Activated B cell treated with CpG ODN at 0.5 μM for 24 hours (primary cell): ENCODE measurements at regions not wholly inside any gene's neighbourhood (a gene's known extent, or its start where the extent isn't known, plus 50 kb on each side); places are given as distances from the start of the nearest gene placed in this dataset.

Experiments
- ATAC-seq: fragments of 200-7000 bp; cut with Tn5 transposase; one replicate; pipeline ENCODE4 v1.10.0; 2021; ENCODE audit warnings: low read depth, mild to moderate bottlenecking, moderate library complexity
- CTCF ChIA-PET: fragments of 350-600 bp; sonication (Branson Sonifier 250); formaldehyde crosslinking; loops from one replicate; lab custom pipeline; 2021; ENCODE audit warnings: antibody characterized with exemption; lab: Charles Lee
- POLR2A ChIA-PET: fragments of 350-600 bp; sonication (Branson Sonifier 250); formaldehyde crosslinking; loops from one replicate; lab custom pipeline; 2021; ENCODE audit warnings: antibody characterized with exemption; lab: Charles Lee
- DNase-seq: peaks from one replicate; pipeline ENCODE4 v3.0.0; 2022
- H3K27ac Mint-ChIP-seq: one replicate; pipeline ENCODE4 v1.8.0; 2020; ENCODE audit warnings: mixed read lengths
- H3K27me3 Mint-ChIP-seq: one replicate; pipeline ENCODE4 v1.8.0; 2021; ENCODE audit warnings: mixed read lengths
- H3K36me3 Mint-ChIP-seq: one replicate; pipeline ENCODE4 v1.8.0; 2021; ENCODE audit warnings: low read depth, mixed read lengths
- H3K4me1 Mint-ChIP-seq: one replicate; pipeline ENCODE4 v1.8.0; 2021; ENCODE audit warnings: mixed read lengths
- H3K4me3 Mint-ChIP-seq: one replicate; pipeline ENCODE4 v1.8.0; 2020; ENCODE audit warnings: mild to moderate bottlenecking, mixed read lengths
- H3K9me3 Mint-ChIP-seq: one replicate; pipeline ENCODE4 v1.8.0; 2020; ENCODE audit warnings: mixed read lengths
- intact Hi-C: fragments of 100-400 bp; cut with micrococcal nuclease; formaldehyde crosslinking; loops from one replicate; pipeline ENCODE4 v1.15.1; 2024
- TF ChIP-seq, protein P1 (sequence below): fragments of 200-600 bp; IDR thresholded peaks from one replicate; pipeline ENCODE4 v1.8.0; 2022; ENCODE audit warnings: antibody characterized with exemption, mild to moderate bottlenecking

DNA sequence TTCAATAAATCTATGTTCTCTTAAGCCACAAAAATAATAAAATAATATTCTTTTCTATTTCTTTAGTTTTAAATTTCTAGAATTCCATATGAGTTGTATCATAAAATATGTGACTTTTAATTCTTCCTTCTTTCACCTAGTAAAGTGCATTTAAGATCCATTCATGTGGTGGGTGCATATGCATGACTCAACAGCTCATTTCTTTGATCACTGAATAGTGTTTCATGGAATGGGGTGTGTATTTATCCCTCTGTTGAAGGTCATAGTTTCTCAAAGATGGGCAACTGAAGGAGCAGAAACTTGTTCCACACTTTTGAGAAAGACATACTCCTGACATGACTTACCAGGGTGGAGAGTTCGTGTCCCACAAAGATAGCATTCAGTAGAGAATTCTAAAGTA, 1230.3 kb upstream of the AGA start:
- no peak for ATAC-seq
- no peaks in the 10 kb centered on the region for H3K36me3 Mint-ChIP-seq

DNA sequence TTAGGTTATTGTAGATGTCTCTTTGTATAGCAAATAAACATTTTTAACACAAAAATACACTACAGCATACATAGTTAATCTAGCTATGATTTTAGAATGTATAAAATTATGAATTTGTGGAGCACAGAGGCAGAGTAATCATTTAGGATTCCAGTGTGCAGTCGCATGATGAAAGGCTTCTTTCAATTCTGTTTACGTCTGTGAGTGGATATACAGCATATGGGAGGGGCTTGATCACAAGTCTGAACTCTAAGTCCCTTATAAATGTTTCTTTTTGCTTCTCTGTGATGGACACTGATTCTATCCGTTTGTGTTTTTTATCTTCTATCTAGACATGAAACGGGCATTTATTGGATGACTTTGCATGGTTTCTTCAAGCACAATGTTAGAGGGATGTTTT, 1239.6 kb upstream of the AGA start:
- DNase-seq (no peak), ATAC-seq (no peak)
- Mint-ChIP-seq H3K27ac (no peak overlapping the region), H3K27me3 (no peaks in the 10 kb centered on the region), H3K4me1 (no peaks in the 10 kb centered on the region), H3K4me3 (no peak overlapping the region), H3K36me3 (no peaks in the 10 kb centered on the region), H3K9me3 (no peaks in the 10 kb centered on the region)
- CTCF ChIA-PET, result no interaction called here
- POLR2A ChIA-PET, result no interaction called here
- TF ChIP-seq, protein P1, sequence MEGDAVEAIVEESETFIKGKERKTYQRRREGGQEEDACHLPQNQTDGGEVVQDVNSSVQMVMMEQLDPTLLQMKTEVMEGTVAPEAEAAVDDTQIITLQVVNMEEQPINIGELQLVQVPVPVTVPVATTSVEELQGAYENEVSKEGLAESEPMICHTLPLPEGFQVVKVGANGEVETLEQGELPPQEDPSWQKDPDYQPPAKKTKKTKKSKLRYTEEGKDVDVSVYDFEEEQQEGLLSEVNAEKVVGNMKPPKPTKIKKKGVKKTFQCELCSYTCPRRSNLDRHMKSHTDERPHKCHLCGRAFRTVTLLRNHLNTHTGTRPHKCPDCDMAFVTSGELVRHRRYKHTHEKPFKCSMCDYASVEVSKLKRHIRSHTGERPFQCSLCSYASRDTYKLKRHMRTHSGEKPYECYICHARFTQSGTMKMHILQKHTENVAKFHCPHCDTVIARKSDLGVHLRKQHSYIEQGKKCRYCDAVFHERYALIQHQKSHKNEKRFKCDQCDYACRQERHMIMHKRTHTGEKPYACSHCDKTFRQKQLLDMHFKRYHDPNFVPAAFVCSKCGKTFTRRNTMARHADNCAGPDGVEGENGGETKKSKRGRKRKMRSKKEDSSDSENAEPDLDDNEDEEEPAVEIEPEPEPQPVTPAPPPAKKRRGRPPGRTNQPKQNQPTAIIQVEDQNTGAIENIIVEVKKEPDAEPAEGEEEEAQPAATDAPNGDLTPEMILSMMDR, result no peak
- intact Hi-C loops, result no loop called here

More for the DNA sequence above, 1230.3 kb upstream of the AGA start:
- no peaks in the 10 kb centered on the region for H3K4me1 Mint-ChIP-seq
- TF ChIP-seq, protein P1, result no peak
- no peak overlapping the region for H3K27ac Mint-ChIP-seq
- DNase-seq, result no peak
- H3K27me3 Mint-ChIP-seq, result no peaks in the 10 kb centered on the region
- peaks cover 10% of the 10 kb centered on the region for H3K9me3 Mint-ChIP-seq
- intact Hi-C loops, result no loop called here
- CTCF ChIA-PET, result no interaction called here
- no peak overlapping the region for H3K4me3 Mint-ChIP-seq
- POLR2A ChIA-PET, result no interaction called here

DNA sequence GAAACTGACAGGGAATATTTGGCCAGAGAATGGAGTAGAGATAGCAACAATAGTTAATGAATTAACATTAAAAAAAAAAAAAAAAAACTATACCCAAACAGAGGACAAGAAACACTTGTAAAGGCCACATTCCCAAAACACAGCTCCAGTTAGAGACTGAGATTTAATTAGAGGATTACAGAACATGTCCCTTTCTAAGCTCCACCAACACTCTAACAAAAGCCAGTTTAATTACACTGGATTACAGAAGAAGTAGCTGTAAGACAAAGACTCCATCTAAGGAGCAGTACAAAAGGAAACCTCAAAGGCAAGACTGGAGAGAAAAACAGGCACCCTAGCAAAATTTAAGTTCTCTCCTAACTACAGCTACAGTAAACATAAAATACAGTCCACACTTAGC, 1247.7 kb upstream of the AGA start:
- no peak overlapping the region for H3K27ac Mint-ChIP-seq
- no peak for ATAC-seq
- TF ChIP-seq, protein P1, result no peak
- no peaks in the 10 kb centered on the region for H3K36me3 Mint-ChIP-seq
- POLR2A ChIA-PET, result no interaction called here
- CTCF ChIA-PET, result no interaction called here
- H3K4me3 Mint-ChIP-seq, result no peak overlapping the region
- no peaks in the 10 kb centered on the region for H3K9me3 Mint-ChIP-seq
- intact Hi-C loops, result no loop called here
- no peaks in the 10 kb centered on the region for H3K4me1 Mint-ChIP-seq
- DNase-seq, result no peak
- no peaks in the 10 kb centered on the region for H3K27me3 Mint-ChIP-seq

DNA sequence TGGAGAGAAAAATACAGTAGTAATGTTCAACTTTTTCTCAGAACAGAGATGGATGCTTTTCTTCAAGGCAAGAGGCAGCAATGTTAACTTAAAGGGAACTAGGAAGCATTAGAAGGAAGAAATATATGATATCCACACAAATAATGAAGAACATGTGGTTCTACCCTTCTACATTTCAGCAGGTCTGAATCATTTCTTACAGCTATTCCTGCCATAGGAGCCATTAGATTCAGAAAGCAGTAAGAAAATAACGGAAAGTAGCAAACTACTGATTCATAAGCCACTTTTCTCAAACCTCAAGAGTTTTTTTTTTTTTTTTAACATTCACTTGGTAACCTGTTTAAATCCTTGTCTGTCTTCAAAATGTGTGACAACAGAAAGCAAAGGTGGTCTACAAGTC, 1251.6 kb upstream of the AGA start:
- intact Hi-C loops, result no loop called here
- Mint-ChIP-seq H3K4me1 (no peaks in the 10 kb centered on the region), H3K9me3 (peaks cover 2% of the 10 kb centered on the region), H3K4me3 (no peak overlapping the region), H3K36me3 (no peaks in the 10 kb centered on the region), H3K27me3 (no peaks in the 10 kb centered on the region), H3K27ac (no peak overlapping the region)
- DNase-seq, result no peak
- no peak for ATAC-seq
- ChIA-PET POLR2A (no interaction called here), CTCF (no interaction called here)
- TF ChIP-seq, protein P1, result no peak

DNA sequence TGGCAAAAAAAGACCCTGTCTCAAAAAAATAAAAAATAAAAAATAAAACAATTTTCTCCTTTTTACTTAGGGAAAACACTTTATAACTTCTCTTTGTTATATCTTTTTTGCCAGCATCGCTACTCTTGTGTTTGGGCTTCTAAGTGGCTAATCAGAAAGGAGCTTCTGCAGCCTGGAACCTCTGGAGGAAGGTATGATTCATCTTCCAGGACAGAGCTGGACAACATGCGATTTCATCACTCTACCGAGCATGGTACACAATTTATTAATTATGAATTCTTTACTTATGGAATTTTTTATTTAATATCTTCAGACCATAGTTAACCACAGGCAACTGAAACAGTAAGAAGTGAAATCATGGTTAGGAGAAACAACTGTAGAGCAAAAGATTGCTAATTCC, 1254.3 kb upstream of the AGA start:
- Mint-ChIP-seq H3K4me1 (no peaks in the 10 kb centered on the region), H3K9me3 (peaks cover 2% of the 10 kb centered on the region), H3K36me3 (no peaks in the 10 kb centered on the region), H3K27me3 (no peaks in the 10 kb centered on the region), H3K27ac (no peak overlapping the region), H3K4me3 (no peak overlapping the region)
- ChIA-PET POLR2A (no interaction called here), CTCF (no interaction called here)
- TF ChIP-seq, protein P1, result no peak
- no peak for ATAC-seq
- no peak for DNase-seq
- intact Hi-C loops, result no loop called here
